ENCODE measurements at regions not wholly inside any gene's neighbourhood (a gene's known extent, or its start where the extent isn't known, plus 50 kb on each side); places are given as distances from the start of the nearest gene placed in this dataset.

- Histone ChIP-seq H3K4me3 (replicated peaks in 1 of 4; ENCODE audit: control extremely low read depth in 1 of 4, insufficient read depth in 1 of 4, low read depth in 3 of 4, low read length in 4 of 4) (no peak overlapping the region), H3K27me3 (ENCODE audit: control insufficient read depth, insufficient read depth, low read length) (no peaks in the 10 kb centered on the region), H3K27ac (ENCODE audit: insufficient read depth, low read length) (no peak overlapping the region), H3K4me1 (ENCODE audit: control insufficient read depth, extremely low read depth, insufficient read depth, low read length) (peaks cover 6% of the 10 kb centered on the region), H3K79me2 (ENCODE audit: control insufficient read depth, insufficient read depth, low read length) (no peaks in the 10 kb centered on the region), H2AFZ (ENCODE audit: low read length) (no peak overlapping the region), H3K9me3 (ENCODE audit: control insufficient read depth, insufficient read depth, low read depth, low read length) (no peaks in the 10 kb centered on the region), H4K20me1 (ENCODE audit: control insufficient read depth, extremely low read depth, insufficient read depth, low read length) (no peaks in the 10 kb centered on the region), H3K4me2 (ENCODE audit: extremely low read depth, insufficient read depth, low read length) (no peak overlapping the region), H3K36me3 (ENCODE audit: control insufficient read depth, insufficient read depth, low read length) (no peaks in the 10 kb centered on the region), H3K9ac (ENCODE audit: insufficient read depth, low read length) (no peak overlapping the region)
- no peak for DNase-seq (ENCODE audit: low read depth in 2 of 2)
- TF ChIP-seq EZH2 (IDR thresholded peaks at IDR 0.05; ENCODE audit: low read length, missing control alignments) (no peak), CTCF (conservative IDR thresholded peaks at IDR 0.05 in 1 of 2, IDR thresholded peaks at IDR 0.05 in 1 of 2; ENCODE audit: low read depth in 1 of 2, low read length in 2 of 2) (no peak)
Measured at GRCh38 chr21:38735626-38736206, 70.0 kb upstream of the ETS2 start.

GRCh38 chr21:38740090-38740489, 65.6 kb upstream of the ETS2 start:
- H3K9ac ChIP-seq (ENCODE audit: insufficient read depth, low read length) = no peak overlapping the region
- no peak for TF ChIP-seq CTCF (conservative IDR thresholded peaks at IDR 0.05 in 1 of 2, IDR thresholded peaks at IDR 0.05 in 1 of 2; ENCODE audit: low read depth in 1 of 2, low read length in 2 of 2)
- TF ChIP-seq EZH2 (IDR thresholded peaks at IDR 0.05; ENCODE audit: low read length, missing control alignments) = no peak
- H3K79me2 ChIP-seq (ENCODE audit: control insufficient read depth, insufficient read depth, low read length) = no peaks in the 10 kb centered on the region
- no peak overlapping the region for H3K27ac ChIP-seq (ENCODE audit: insufficient read depth, low read length)
- no peak overlapping the region for H3K4me3 ChIP-seq (replicated peaks in 1 of 4; ENCODE audit: control extremely low read depth in 1 of 4, insufficient read depth in 1 of 4, low read depth in 3 of 4, low read length in 4 of 4)
- no peaks in the 10 kb centered on the region for H3K4me1 ChIP-seq (ENCODE audit: control insufficient read depth, extremely low read depth, insufficient read depth, low read length)
- peak overlapping the region; percentile 40 for H2AFZ ChIP-seq (ENCODE audit: low read length)
- H3K27me3 ChIP-seq (ENCODE audit: control insufficient read depth, insufficient read depth, low read length) = no peaks in the 10 kb centered on the region
- H3K4me2 ChIP-seq (ENCODE audit: extremely low read depth, insufficient read depth, low read length) = no peak overlapping the region
- DNase-seq (ENCODE audit: low read depth in 2 of 2) = peak in 1 of 2 donors; percentile 12
- no peaks in the 10 kb centered on the region for H4K20me1 ChIP-seq (ENCODE audit: control insufficient read depth, extremely low read depth, insufficient read depth, low read length)
- H3K9me3 ChIP-seq (ENCODE audit: control insufficient read depth, insufficient read depth, low read depth, low read length) = no peaks in the 10 kb centered on the region
- no peaks in the 10 kb centered on the region for H3K36me3 ChIP-seq (ENCODE audit: control insufficient read depth, insufficient read depth, low read length)

- no peaks in the 10 kb centered on the region for H3K27me3 ChIP-seq (ENCODE audit: control insufficient read depth, insufficient read depth, low read length)
- TF ChIP-seq CTCF (conservative IDR thresholded peaks at IDR 0.05 in 1 of 2, IDR thresholded peaks at IDR 0.05 in 1 of 2; ENCODE audit: low read depth in 1 of 2, low read length in 2 of 2) (no peak), EZH2 (IDR thresholded peaks at IDR 0.05; ENCODE audit: low read length, missing control alignments) (no peak)
- no peak overlapping the region for H3K9ac ChIP-seq (ENCODE audit: insufficient read depth, low read length)
- no peaks in the 10 kb centered on the region for H3K36me3 ChIP-seq (ENCODE audit: control insufficient read depth, insufficient read depth, low read length)
- no peak overlapping the region for H3K4me3 ChIP-seq (replicated peaks in 1 of 4; ENCODE audit: control extremely low read depth in 1 of 4, insufficient read depth in 1 of 4, low read depth in 3 of 4, low read length in 4 of 4)
- H3K9me3 ChIP-seq (ENCODE audit: control insufficient read depth, insufficient read depth, low read depth, low read length) = no peaks in the 10 kb centered on the region
- H4K20me1 ChIP-seq (ENCODE audit: control insufficient read depth, extremely low read depth, insufficient read depth, low read length) = no peaks in the 10 kb centered on the region
- no peaks in the 10 kb centered on the region for H3K79me2 ChIP-seq (ENCODE audit: control insufficient read depth, insufficient read depth, low read length)
- no peak overlapping the region for H2AFZ ChIP-seq (ENCODE audit: low read length)
- no peak overlapping the region for H3K4me2 ChIP-seq (ENCODE audit: extremely low read depth, insufficient read depth, low read length)
- no peak overlapping the region for H3K27ac ChIP-seq (ENCODE audit: insufficient read depth, low read length)
- H3K4me1 ChIP-seq (ENCODE audit: control insufficient read depth, extremely low read depth, insufficient read depth, low read length) = no peaks in the 10 kb centered on the region
- DNase-seq (ENCODE audit: low read depth in 2 of 2) = no peak
Measured at GRCh38 chr21:38741092-38741949, 64.4 kb upstream of the ETS2 start.

All from fibroblast of lung (primary cell).